H9 (cell line): ENCODE measurements at regions not wholly inside any gene's neighbourhood (a gene's known extent, or its start where the extent isn't known, plus 50 kb on each side); places are given as distances from the start of the nearest gene placed in this dataset.

Experiments used
- DNase-seq: peaks from one replicate; pipeline ENCODE4 v3.0.0-alpha.2; 2017
- H2AFZ ChIP-seq: one replicate; pipeline ENCODE4 v1.6.1; 2013; ENCODE audit warnings: mild to moderate bottlenecking, low read length, control low read depth, moderate library complexity
- H2AK5ac ChIP-seq: 2 replicates; pipeline ENCODE4 v1.6.1; 2013; ENCODE audit warnings: low read length, control low read depth, mixed read lengths; ENCODE audit not compliant: insufficient read length
- H2BK120ac ChIP-seq: one replicate; pipeline ENCODE4 v1.6.1; 2013; ENCODE audit warnings: low read depth, mild to moderate bottlenecking, low read length, control low read depth, inconsistent platforms; ENCODE audit not compliant: poor library complexity, severe bottlenecking
- H2BK12ac ChIP-seq: 2 replicates; pipeline ENCODE4 v1.6.1; 2013; ENCODE audit warnings: low read length, control low read depth, mixed read lengths, low read depth; ENCODE audit not compliant: insufficient read length
- H2BK15ac ChIP-seq: 2 replicates; pipeline ENCODE4 v1.6.1; 2013; ENCODE audit warnings: low read depth, low read length, control low read depth
- H2BK20ac ChIP-seq: one replicate; pipeline ENCODE4 v1.6.1; 2013; ENCODE audit warnings: low read depth, mild to moderate bottlenecking, low read length, control low read depth, inconsistent platforms; ENCODE audit not compliant: poor library complexity, severe bottlenecking
- H2BK5ac ChIP-seq: 2 replicates; pipeline ENCODE4 v1.6.1; 2013; ENCODE audit warnings: low read length, control low read depth, mixed read lengths; ENCODE audit not compliant: insufficient read length
- H3K14ac ChIP-seq: 2 replicates; pipeline ENCODE4 v1.6.1; 2013; ENCODE audit warnings: low read length, control low read depth; ENCODE audit not compliant: insufficient read depth
- H3K18ac ChIP-seq: 2 replicates; pipeline ENCODE4 v1.6.1; 2013; ENCODE audit warnings: low read depth, mild to moderate bottlenecking, mixed read lengths, low read length, control low read depth; ENCODE audit not compliant: insufficient read length
- H3K23ac ChIP-seq: 2 replicates; pipeline ENCODE4 v1.6.1; 2013; ENCODE audit warnings: low read length, control low read depth, mixed read lengths, low read depth; ENCODE audit not compliant: insufficient read length
- H3K23me2 ChIP-seq: 2 replicates; pipeline ENCODE4 v1.6.1; 2013; ENCODE audit warnings: low read depth, mild to moderate bottlenecking, mixed read lengths, low read length, control low read depth; ENCODE audit not compliant: insufficient read length, poor library complexity, severe bottlenecking
- H3K27ac ChIP-seq: 2 replicates; pipeline ENCODE4 v1.5.1; 2013; ENCODE audit warnings: low read length, control low read depth, mixed read lengths, low read depth; ENCODE audit not compliant: insufficient read length
- H3K27me3 ChIP-seq: 2 replicates; pipeline ENCODE4 v1.6.1; 2013; ENCODE audit warnings: low read length, control low read depth, inconsistent platforms; ENCODE audit not compliant: insufficient read depth
- H3K4ac ChIP-seq: 2 replicates; pipeline ENCODE4 v1.6.1; 2013; ENCODE audit warnings: low read depth, mild to moderate bottlenecking, control low read depth, inconsistent platforms, low read length, moderate library complexity
- H3K4me1 ChIP-seq: 2 replicates; pipeline ENCODE4 v1.6.1; 2013; ENCODE audit warnings: low read length, control low read depth, inconsistent platforms; ENCODE audit not compliant: insufficient read depth
- H3K4me2 ChIP-seq: 2 replicates; pipeline ENCODE4 v1.6.1; 2013; ENCODE audit warnings: low read length, control low read depth, mixed read lengths; ENCODE audit not compliant: insufficient read length, insufficient read depth
- H3K56ac ChIP-seq: 2 replicates; pipeline ENCODE4 v1.6.1; 2013; ENCODE audit warnings: low read depth, mild to moderate bottlenecking, mixed read lengths, low read length, control low read depth; ENCODE audit not compliant: insufficient read length
- H3K79me1 ChIP-seq: 2 replicates; pipeline ENCODE4 v1.6.1; 2013; ENCODE audit warnings: low read depth, mild to moderate bottlenecking, moderate library complexity, low read length, control low read depth, inconsistent platforms; ENCODE audit not compliant: insufficient read depth, poor library complexity, severe bottlenecking
- H3K79me2 ChIP-seq: 2 replicates; pipeline ENCODE4 v1.6.1; 2013; ENCODE audit warnings: low read length, control low read depth, inconsistent platforms; ENCODE audit not compliant: insufficient read depth
- H3K9ac ChIP-seq: 2 replicates; pipeline ENCODE4 v1.6.1; 2013; ENCODE audit warnings: low read length, control low read depth, mixed read lengths; ENCODE audit not compliant: insufficient read length; ENCODE audit errors: extremely low read depth
- H3K9me3 ChIP-seq: one replicate; pipeline ENCODE4 v1.6.1; 2013; ENCODE audit warnings: low read depth, low read length, inconsistent platforms; ENCODE audit not compliant: control insufficient read depth
- H3T11ph ChIP-seq: one replicate; pipeline ENCODE4 v1.6.1; 2013; ENCODE audit warnings: mild to moderate bottlenecking, low read length, control low read depth, inconsistent platforms
- H4K20me1 ChIP-seq: one replicate; pipeline ENCODE4 v1.6.1; 2013; ENCODE audit not compliant: control insufficient read depth, insufficient read length, insufficient read depth
- H4K5ac ChIP-seq: 2 replicates; pipeline ENCODE4 v1.6.1; 2013; ENCODE audit warnings: low read depth, mild to moderate bottlenecking, mixed read lengths, low read length, control low read depth; ENCODE audit not compliant: insufficient read length
- H4K8ac ChIP-seq: replicated peaks from 2 replicates; pipeline ENCODE4 v1.6.1; 2013; ENCODE audit warnings: low read length, control low read depth, mixed read lengths, low read depth; ENCODE audit not compliant: insufficient read length
- H4K91ac ChIP-seq: 2 replicates; pipeline ENCODE4 v1.6.1; 2013; ENCODE audit warnings: low read depth, mild to moderate bottlenecking, moderate library complexity, mixed read lengths, low read length, control low read depth; ENCODE audit not compliant: insufficient read length
- H3K27ac Mint-ChIP-seq, 3 experiments: 2 replicates in 2 of 3; 3 replicates in 1 of 3; pipeline ENCODE4 v1.8.0; 2020 to 2021; ENCODE audit warnings: mixed read lengths in 3 of 3, mild to moderate bottlenecking in 1 of 3, moderate library complexity in 1 of 3
- H3K27me3 Mint-ChIP-seq: 2 replicates; pipeline ENCODE4 v1.8.0; 2021; ENCODE audit warnings: low read depth, mild to moderate bottlenecking, moderate library complexity, mixed read lengths
- H3K36me3 Mint-ChIP-seq, 3 experiments: 2 replicates in 2 of 3; 3 replicates in 1 of 3; pipeline ENCODE4 v1.8.0; 2020 to 2021; ENCODE audit warnings: low read depth in 3 of 3, mixed read lengths in 3 of 3; ENCODE audit not compliant: insufficient read depth in 1 of 3
- H3K4me1 Mint-ChIP-seq, 2 experiments: 2 replicates each; pipeline ENCODE4 v1.8.0; 2020; ENCODE audit warnings: mixed read lengths in 2 of 2
- H3K4me3 Mint-ChIP-seq, 2 experiments: 2 replicates in 1 of 2; 3 replicates in 1 of 2; pipeline ENCODE4 v1.8.0; 2020 to 2021; ENCODE audit warnings: mild to moderate bottlenecking in 2 of 2, mixed read lengths in 2 of 2, moderate library complexity in 1 of 2
- H3K9me3 Mint-ChIP-seq, 2 experiments: 2 replicates in 1 of 2; 3 replicates in 1 of 2; pipeline ENCODE4 v1.8.0; 2020; ENCODE audit warnings: mild to moderate bottlenecking in 2 of 2, mixed read lengths in 2 of 2, moderate library complexity in 1 of 2
- CTCF ChIP-seq: fragments of 200-600 bp; sonication (generic); conservative IDR thresholded peaks from 3 replicates; pipeline ENCODE4 v1.8.0; 2021; ENCODE audit warnings: antibody characterized with exemption, mild to moderate bottlenecking
- WGBS: extraction: QIAGEN DNeasy Blood & Tissue Kit; methylation state at CpG from one replicate; pipeline ENCODE4 v1.1.7; 2013; ENCODE audit warnings: missing lambda C conversion rate, low lambda C conversion rate, mixed read lengths; ENCODE audit not compliant: insufficient read length; ENCODE audit errors: extremely low coverage; 5-methylcytosine and 5-hydroxymethylcytosine counted together

- H3K4me1 ChIP-seq, result no peaks in the 10 kb centered on the region
- H2BK5ac ChIP-seq, result no peak overlapping the region
- Mint-ChIP-seq H3K36me3 (no peaks in the 10 kb centered on the region), H3K4me1 (no peaks in the 10 kb centered on the region), H3K9me3 (no peaks in the 10 kb centered on the region), H3K27me3 (peaks cover 2% of the 10 kb centered on the region; the same call in 1 of the 2 replicates), H3K4me3 (no peak overlapping the region), H3K27ac (no peak overlapping the region)
- H4K91ac ChIP-seq, result no peak overlapping the region
- no peak overlapping the region for H2BK120ac ChIP-seq
- no peak overlapping the region for H3K27ac ChIP-seq
- H3K79me2 ChIP-seq, result no peaks in the 10 kb centered on the region
- no peaks in the 10 kb centered on the region for H3K27me3 ChIP-seq
- no peak overlapping the region for H2BK20ac ChIP-seq
- H3K23me2 ChIP-seq, result no peaks in the 10 kb centered on the region
- H2BK15ac ChIP-seq, result no peak overlapping the region; the same call in 1 of the 2 replicates
- no peak overlapping the region for H3K18ac ChIP-seq
- H3K56ac ChIP-seq, result no peak overlapping the region
- H3K9ac ChIP-seq, result no peak overlapping the region
- no peak overlapping the region for H4K5ac ChIP-seq
- TF ChIP-seq CTCF, result no peak
- no peak overlapping the region for H2AK5ac ChIP-seq
- no peak overlapping the region for H3K4ac ChIP-seq
- H3K23ac ChIP-seq, result no peak overlapping the region
- no peaks in the 10 kb centered on the region for H4K20me1 ChIP-seq
- H3K4me2 ChIP-seq, result no peak overlapping the region
- H2BK12ac ChIP-seq, result no peak overlapping the region
- H3K79me1 ChIP-seq, result no peaks in the 10 kb centered on the region
- DNase-seq, result no peak
- no peak overlapping the region for H4K8ac ChIP-seq
- no peak overlapping the region for H3T11ph ChIP-seq
- no peak overlapping the region for H2AFZ ChIP-seq
- H3K14ac ChIP-seq, result no peak overlapping the region; the same call in 1 of the 2 replicates
- H3K9me3 ChIP-seq, result no peaks in the 10 kb centered on the region
- no CpG with 5 or more reads among the region's 6 CpGs for WGBS
These were observed 344.7 kb upstream of the TSHZ3 start for GRCh38 chr19:31693933-31694269.
